Caco-2 (cell line): ENCODE measurements at regions not wholly inside any gene's neighbourhood (a gene's known extent, or its start where the extent isn't known, plus 50 kb on each side); places are given as distances from the start of the nearest gene placed in this dataset.

ENCODE experiments used
- BruUV-seq: library from RNA; stranded (reverse); fragments of 400-500 nt; replicated peaks from 2 replicates; lab custom pipeline; 2021; lab: Mats Ljungman, UMichigan
- CTCF ChIA-PET: fragments of 300-600 bp; sonication (Branson Sonifier 250); formaldehyde crosslinking; loops from one replicate; lab custom pipeline; 2022; ENCODE audit warnings: antibody characterized with exemption; lab: Charles Lee
- POLR2A ChIA-PET: fragments of 300-600 bp; sonication (Branson Sonifier 250); formaldehyde crosslinking; loops from one replicate; lab custom pipeline; 2022; ENCODE audit warnings: antibody characterized with exemption; lab: Charles Lee
- DNase-seq, 2 experiments: peaks; one replicate each; pipeline versions ENCODE4 v3.0.0 to v3.0.0-alpha.2; 2020 to 2022
- H3K27me3 ChIP-seq: replicated peaks from 2 replicates; pipeline ENCODE4 v1.6.0; 2011; ENCODE audit warnings: low read length; ENCODE audit not compliant: control insufficient read depth, insufficient read depth
- H3K36me3 ChIP-seq: 2 replicates; pipeline ENCODE4 v1.5.1; 2011; ENCODE audit warnings: low read length; ENCODE audit not compliant: control insufficient read depth, insufficient read depth
- H3K4me1 ChIP-seq: fragments of 250-450 bp; sonication (Bioruptor Pico); 2 replicates; pipeline ENCODE4 v1.5.1; 2020; ENCODE audit warnings: mild to moderate bottlenecking
- H3K4me3 ChIP-seq: 2 replicates; pipeline ENCODE4 v1.5.1; 2011; ENCODE audit warnings: low read depth, mild to moderate bottlenecking, control low read depth, low read length
- H3K9me3 ChIP-seq: fragments of 250-450 bp; sonication (Bioruptor Pico); 2 replicates; pipeline ENCODE4 v1.5.1; 2020; ENCODE audit warnings: mild to moderate bottlenecking, moderate library complexity
- H3K27ac Mint-ChIP-seq: one replicate; pipeline ENCODE4 v1.8.0; 2022; ENCODE audit warnings: mixed read lengths; ENCODE audit not compliant: unreplicated experiment
- H3K27me3 Mint-ChIP-seq: one replicate; pipeline ENCODE4 v1.8.0; 2022; ENCODE audit warnings: mixed read lengths; ENCODE audit not compliant: insufficient read depth, unreplicated experiment
- H3K36me3 Mint-ChIP-seq: one replicate; pipeline ENCODE4 v1.8.0; 2022; ENCODE audit warnings: mild to moderate bottlenecking, mixed read lengths; ENCODE audit not compliant: insufficient read depth, unreplicated experiment
- H3K4me1 Mint-ChIP-seq: one replicate; pipeline ENCODE4 v1.8.0; 2022; ENCODE audit warnings: low read depth, mixed read lengths; ENCODE audit not compliant: unreplicated experiment
- H3K4me3 Mint-ChIP-seq: one replicate; pipeline ENCODE4 v1.8.0; 2022; ENCODE audit warnings: mild to moderate bottlenecking, moderate library complexity, mixed read lengths; ENCODE audit not compliant: unreplicated experiment
- H3K9me3 Mint-ChIP-seq: one replicate; pipeline ENCODE4 v1.8.0; 2022; ENCODE audit warnings: mixed read lengths; ENCODE audit not compliant: unreplicated experiment
- CTCF ChIP-seq, 2 experiments: fragments of 200-600 bp in 1 of 2; IDR thresholded peaks; 1 replicate in 1 of 2; 2 replicates in 1 of 2; pipeline versions ENCODE4 v1.5.1 to v1.8.0; 2011 to 2022; ENCODE audit warnings: antibody characterized with exemption in 1 of 2, control low read depth in 1 of 2, inconsistent platforms in 1 of 2, low read depth in 1 of 2, low read length in 1 of 2, mild to moderate bottlenecking in 1 of 2, moderate library complexity in 1 of 2; ENCODE audit not compliant: insufficient read depth in 1 of 2, severe bottlenecking in 1 of 2, unreplicated experiment in 1 of 2
- intact Hi-C: fragments of 100-400 bp; cut with micrococcal nuclease; formaldehyde crosslinking; loops from one replicate; pipeline ENCODE4 v1.10.0; 2022; ENCODE audit not compliant: unreplicated experiment

- Histone ChIP-seq H3K27me3 (no peaks in the 10 kb centered on the region), H3K9me3 (no peaks in the 10 kb centered on the region), H3K4me1 (no peaks in the 10 kb centered on the region), H3K36me3 (no peaks in the 10 kb centered on the region), H3K4me3 (no peak overlapping the region)
- TF ChIP-seq CTCF (IDR thresholded peaks at IDR 0.05; ENCODE audit: insufficient read depth in 1 of 2, low read depth in 1 of 2, low read length in 1 of 2, severe bottlenecking in 1 of 2, unreplicated experiment in 1 of 2), result no peak
- Mint-ChIP-seq H3K9me3 (no peaks in the 10 kb centered on the region), H3K4me3 (no peak overlapping the region), H3K27me3 (peaks cover 3% of the 10 kb centered on the region), H3K36me3 (no peaks in the 10 kb centered on the region), H3K4me1 (peaks cover 6% of the 10 kb centered on the region), H3K27ac (no peak overlapping the region)
- intact Hi-C loops, result no loop called here
- no peak for DNase-seq
- ChIA-PET POLR2A (no interaction called here), CTCF (no interaction called here)
- BruUV-seq, result no TSS peak
Observed at GRCh38 chr16:9462984-9463383, 371.5 kb downstream of the HAPSTR1 start.

GRCh38 chr16:9463461-9463860 is 372.0 kb downstream of the HAPSTR1 start:
- BruUV-seq, result no TSS peak
- POLR2A ChIA-PET, result no interaction called here
- CTCF ChIA-PET, result no interaction called here

GRCh38 chr16:9465161-9465560 is 373.7 kb downstream of the HAPSTR1 start:
- no TSS peak for BruUV-seq
- peaks cover 13% of the 10 kb centered on the region for H3K4me1 Mint-ChIP-seq
- intact Hi-C loops, result loop anchor here (5.0 kb wide), 1 partner anchor 82 kb away; no protein-coding TSS in a partner anchor
- H3K27me3 Mint-ChIP-seq, result peaks cover 3% of the 10 kb centered on the region
- Histone ChIP-seq H3K9me3 (no peaks in the 10 kb centered on the region), H3K36me3 (no peaks in the 10 kb centered on the region), H3K4me1 (peaks cover 8% of the 10 kb centered on the region), H3K4me3 (no peak overlapping the region), H3K27me3 (no peaks in the 10 kb centered on the region)
- no peak overlapping the region for H3K4me3 Mint-ChIP-seq
- CTCF ChIA-PET, result no interaction called here
- POLR2A ChIA-PET, result no interaction called here
- peak in 1 of 2 experiments; percentile 10 for DNase-seq
- H3K36me3 Mint-ChIP-seq, result no peaks in the 10 kb centered on the region
- TF ChIP-seq CTCF (IDR thresholded peaks at IDR 0.05; ENCODE audit: insufficient read depth in 1 of 2, low read depth in 1 of 2, low read length in 1 of 2, severe bottlenecking in 1 of 2, unreplicated experiment in 1 of 2), result no peak
- no peaks in the 10 kb centered on the region for H3K9me3 Mint-ChIP-seq
- no peak overlapping the region for H3K27ac Mint-ChIP-seq

More at GRCh38 chr16:9463461-9463860, 372.0 kb downstream of the HAPSTR1 start:
- no peak for DNase-seq
- intact Hi-C loops, result no loop called here
- no peak overlapping the region for H3K4me3 ChIP-seq
- peaks cover 6% of the 10 kb centered on the region for H3K4me1 Mint-ChIP-seq
- no peaks in the 10 kb centered on the region for H3K9me3 Mint-ChIP-seq
- H3K27ac Mint-ChIP-seq, result no peak overlapping the region
- no peaks in the 10 kb centered on the region for H3K4me1 ChIP-seq
- no peaks in the 10 kb centered on the region for H3K36me3 ChIP-seq
- no peak for TF ChIP-seq CTCF (IDR thresholded peaks at IDR 0.05; ENCODE audit: insufficient read depth in 1 of 2, low read depth in 1 of 2, low read length in 1 of 2, severe bottlenecking in 1 of 2, unreplicated experiment in 1 of 2)
- no peaks in the 10 kb centered on the region for H3K36me3 Mint-ChIP-seq
- no peak overlapping the region for H3K4me3 Mint-ChIP-seq
- no peaks in the 10 kb centered on the region for H3K9me3 ChIP-seq
- H3K27me3 Mint-ChIP-seq, result peaks cover 3% of the 10 kb centered on the region
- no peaks in the 10 kb centered on the region for H3K27me3 ChIP-seq
